Activated CD4-positive, alpha-beta T cell treated with anti-CD3 and anti-CD28 coated beads for 48 hours (primary cell): ENCODE measurements at regions not wholly inside any gene's neighbourhood (a gene's known extent, or its start where the extent isn't known, plus 50 kb on each side); places are given as distances from the start of the nearest gene placed in this dataset.

Source experiments
- DNase-seq: peaks from one replicate; pipeline ENCODE4 v3.0.0-alpha.2; 2020

DNA sequence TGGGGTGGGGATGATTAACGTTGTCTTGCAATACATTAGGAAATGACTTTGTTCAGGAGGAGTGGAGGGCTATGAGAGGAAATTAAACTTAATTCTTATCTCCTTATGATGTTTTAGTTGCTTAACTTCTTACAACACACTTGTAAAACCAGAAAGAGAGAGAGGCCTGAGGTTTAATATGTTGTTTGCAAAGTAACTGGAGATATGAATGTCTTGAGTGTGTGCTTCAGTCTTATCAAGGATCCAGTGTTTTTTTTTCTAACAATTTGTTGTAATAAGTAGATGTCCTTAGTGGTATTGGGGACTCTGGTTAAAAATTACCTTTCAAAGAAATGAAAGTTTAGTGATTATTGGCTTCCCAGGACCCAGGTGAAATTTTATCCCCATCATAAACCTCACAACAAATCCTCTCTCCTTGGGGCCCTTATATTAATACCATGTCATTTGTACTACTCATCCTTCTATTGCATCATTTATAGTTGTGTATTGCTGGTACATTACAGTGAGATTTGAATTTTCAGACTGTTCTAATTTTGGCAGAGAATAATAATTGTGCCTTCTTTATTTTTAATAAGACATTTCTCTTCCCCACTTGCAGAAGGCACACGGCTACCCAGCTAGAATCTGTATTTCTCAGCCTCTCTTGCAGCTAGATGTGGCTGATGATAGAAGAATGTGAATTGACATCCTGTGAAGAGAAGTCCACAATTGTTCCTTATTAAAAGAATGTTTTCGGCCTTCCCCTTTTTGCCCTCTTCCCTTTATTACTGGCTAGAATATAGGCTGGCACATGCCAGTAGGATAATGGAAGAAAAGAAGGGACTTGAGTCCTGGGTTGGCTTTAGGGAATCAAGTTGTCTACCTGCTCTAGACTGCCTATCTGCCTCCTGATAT is 91.9 kb upstream of the CXCR4 start:
- DNase-seq, result no peak

DNA sequence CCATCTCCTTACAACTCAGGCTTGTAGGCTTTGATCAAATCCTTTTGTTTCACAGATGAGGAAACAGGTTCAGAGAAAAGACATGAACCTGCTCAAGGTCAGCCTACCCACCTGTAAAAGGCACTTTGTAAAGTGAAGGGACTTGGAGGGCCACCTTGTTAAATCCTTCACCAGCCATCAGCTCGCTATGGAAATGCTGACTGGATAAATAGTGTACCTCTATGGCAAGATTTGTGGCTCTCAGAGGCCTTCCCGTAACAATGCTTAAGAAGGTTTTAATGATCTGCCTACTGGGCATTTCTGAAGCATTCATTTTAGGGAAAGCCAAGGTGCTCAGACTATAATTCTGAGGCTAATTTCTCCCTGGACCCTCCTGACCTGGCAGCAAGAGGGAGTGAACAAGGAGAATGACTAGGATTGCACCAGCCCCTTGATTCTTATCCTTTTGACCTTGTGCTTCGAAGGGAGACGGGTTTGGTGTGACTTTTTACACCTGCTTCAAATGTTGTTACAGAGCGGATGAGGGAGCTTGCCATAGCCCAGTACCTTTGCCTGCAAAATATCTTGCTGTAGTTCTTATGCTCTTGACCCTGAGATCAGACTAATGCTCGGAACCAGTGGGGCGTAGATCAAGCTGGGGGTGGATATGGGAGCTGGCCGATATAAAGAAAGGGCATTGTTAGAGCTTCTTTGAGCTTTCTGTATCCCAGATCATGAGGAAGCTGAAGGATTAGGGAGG is 90.9 kb upstream of the CXCR4 start:
- DNase-seq, result no peak

DNA sequence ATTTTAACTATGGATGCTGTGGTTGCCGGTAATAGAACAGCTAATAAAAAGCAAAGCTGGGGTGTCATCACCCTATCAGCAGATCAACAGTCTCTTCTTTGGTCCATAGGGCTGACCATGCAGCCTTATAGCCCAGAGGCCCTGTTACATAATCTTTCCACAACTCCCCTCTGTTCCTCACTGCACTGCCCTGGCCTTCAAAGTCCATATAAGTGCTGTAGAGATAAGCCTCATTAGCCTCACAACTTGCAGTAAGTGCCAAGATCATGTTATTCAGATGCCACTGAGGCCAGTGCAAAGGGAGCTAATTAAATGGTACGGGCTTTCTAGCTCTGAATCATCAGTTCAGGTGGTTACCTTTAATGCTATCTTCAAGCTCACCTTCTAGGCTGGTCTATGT is 89.7 kb upstream of the CXCR4 start:
- DNase-seq, result no peak

DNA sequence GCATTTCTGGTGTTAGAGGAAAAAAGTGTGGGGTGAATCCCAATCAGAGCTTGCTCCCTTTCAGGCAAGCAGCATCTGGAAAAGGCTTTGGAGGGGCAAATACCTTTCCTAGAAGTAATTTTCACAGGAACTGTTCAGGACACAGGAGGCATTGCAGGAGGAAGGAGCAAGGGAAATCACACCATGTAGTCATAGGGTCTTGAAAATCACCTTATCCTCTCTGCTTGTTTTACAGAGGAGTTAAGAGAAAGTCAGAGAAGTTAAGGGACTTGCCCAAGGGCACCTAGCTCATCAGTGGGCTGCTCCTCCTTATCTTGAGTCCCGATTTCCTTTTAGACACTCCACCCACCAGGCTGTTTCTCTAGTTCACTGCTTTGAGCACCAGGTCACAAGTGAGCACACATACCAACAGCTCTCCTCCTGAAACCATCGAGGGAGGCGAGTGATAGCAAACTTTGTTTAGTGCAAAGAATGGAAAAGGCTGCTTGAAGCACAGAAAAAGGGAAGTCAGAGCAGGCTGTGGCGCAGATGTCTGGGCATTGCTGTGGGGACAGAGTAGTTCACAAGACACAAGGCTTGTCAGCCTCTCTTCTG is 89.2 kb upstream of the CXCR4 start:
- peak; percentile 46 for DNase-seq

DNA sequence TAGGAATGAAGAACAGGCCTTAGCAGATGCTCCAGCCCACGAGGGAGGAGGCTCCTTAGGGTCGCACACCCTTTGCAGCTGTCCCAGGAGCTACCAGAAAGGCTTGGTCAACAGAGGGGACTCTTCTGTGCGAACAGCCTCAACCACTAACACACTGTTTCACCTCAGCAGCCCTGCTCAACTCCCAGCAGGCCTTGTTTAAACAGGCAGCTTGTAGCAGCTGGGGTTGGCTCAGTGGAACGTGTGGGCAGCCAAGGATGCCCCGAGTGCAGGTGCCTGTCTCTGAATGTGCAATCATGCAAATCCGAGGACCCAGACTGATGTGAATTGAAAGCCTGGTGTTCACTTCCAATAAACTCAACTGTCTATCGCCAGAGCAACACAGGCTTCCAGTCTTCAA is 88.7 kb upstream of the CXCR4 start:
- DNase-seq, result peak; percentile 73

DNA sequence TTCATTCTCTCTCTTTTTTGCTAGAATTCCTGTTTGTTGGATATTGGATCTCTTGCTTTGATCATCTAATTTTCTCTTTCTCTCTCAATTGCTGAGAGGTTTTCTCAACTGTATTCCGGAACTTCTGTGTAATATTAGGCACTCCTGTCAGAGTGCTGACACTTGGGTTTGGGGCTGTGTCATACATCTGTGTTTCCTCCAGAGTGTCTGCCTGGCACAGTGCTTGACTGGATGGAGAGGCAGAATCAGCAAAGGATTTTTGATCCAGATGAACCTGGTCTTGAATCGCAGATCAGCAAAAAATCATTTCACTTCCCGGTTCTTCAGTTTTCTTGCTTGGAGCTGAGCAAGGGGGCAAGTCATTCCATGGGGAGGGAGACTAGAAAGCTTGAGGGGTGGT is 87.7 kb upstream of the CXCR4 start:
- DNase-seq, result no peak

DNA sequence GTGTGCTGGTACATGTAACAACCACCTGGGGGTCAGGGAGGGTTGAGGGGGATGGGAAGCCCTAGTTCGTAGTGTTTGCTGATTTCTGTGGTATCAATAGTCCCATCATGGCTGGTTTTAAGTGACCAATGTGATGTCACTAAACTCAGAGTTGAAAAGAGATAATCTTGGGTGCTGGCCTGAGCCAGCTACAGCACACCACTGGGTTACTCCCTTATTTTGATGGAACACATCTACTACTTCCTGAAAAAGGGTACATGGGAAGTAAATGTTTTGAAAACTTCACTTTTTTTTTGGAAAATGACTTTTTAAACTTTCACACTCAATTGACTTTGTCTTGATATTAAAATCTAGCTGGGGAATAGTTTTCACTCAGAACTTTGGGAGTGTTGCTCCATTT is 87.0 kb upstream of the CXCR4 start:
- no peak for DNase-seq

DNA sequence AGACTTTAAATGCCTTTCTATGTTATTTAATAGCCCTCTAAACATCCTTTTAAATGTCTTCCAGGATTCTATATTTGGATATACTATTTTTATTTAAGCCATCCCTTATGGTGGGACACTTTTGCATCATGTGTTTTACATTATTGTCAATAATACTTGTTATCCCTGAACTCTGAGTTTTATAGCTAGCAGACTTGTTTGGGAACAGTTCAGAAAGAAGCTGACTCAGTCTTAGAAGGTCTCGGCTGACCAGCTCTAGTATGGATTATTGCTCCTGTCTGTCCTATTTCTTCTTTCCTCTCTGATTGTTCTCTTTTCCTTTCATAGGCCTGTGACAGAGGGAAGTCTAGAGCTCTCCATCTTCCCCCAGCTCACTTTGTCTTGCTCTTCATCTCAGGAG is 77.3 kb upstream of the CXCR4 start:
- DNase-seq, result no peak

DNA sequence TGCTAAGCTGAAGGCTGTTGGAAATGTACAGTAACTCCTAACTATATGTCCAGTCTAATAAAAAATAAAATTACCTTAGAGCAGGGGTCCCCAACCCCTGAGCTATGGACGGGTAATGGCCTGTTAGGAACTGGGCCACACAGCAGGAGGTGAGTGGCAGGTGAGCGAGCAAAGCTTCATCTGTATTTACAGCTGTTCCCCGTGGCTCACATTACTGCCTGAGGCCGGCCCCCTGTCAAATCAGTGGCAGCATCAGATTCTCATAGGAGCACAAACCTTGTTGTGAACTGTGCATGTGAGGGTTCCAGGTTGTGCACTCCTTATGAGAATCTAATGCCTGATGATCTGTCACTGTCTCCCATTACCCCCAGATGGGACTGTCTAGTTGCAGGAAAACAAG is 73.1 kb upstream of the CXCR4 start:
- no peak for DNase-seq

DNA sequence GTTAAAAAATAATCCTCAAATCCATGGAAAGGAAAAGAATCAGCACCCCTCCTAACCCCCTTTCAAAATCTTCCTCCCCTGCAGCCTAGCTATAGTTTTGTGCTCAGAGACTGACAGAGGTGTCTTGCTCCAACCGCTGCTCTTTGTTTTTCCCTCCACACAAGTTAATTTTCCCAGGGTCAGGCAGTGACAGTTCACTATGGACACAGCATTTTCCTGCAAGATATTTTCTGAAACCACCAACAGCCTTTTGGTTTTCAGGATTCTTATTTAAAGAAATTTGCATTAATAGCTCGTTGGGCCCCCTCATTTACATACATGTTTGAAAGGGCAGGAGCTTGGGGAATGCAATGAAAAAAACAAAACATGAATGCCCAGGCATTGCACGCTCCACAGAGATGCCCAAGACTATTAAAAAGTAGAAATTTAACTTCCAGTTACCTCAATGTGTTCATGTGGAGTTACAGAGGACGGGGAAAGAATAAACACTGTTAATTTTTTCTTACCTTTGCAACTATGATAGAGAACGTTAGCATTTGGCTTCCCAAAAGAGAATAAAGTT is 71.4 kb upstream of the CXCR4 start:
- DNase-seq, result no peak

DNA sequence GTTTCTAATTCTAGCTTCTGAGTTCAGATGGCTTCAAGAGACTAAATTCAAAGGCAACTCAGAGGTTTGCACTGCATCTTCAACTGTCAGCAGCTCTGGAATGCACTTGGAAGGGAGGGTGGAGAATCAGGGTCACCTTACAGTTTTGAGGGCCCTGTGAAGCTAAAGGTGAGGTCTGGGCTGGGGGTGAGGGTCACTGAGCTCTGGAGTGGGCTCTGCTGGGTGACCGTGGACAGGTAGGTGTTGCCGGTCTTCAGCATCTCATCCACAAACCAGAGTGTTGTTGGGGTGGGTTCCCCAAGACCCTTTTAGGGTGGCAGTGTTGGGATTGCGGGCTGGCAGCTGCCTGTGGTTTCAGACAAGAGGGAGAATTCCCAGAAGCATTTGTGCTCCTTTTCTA is 70.1 kb upstream of the CXCR4 start:
- no peak for DNase-seq

DNA sequence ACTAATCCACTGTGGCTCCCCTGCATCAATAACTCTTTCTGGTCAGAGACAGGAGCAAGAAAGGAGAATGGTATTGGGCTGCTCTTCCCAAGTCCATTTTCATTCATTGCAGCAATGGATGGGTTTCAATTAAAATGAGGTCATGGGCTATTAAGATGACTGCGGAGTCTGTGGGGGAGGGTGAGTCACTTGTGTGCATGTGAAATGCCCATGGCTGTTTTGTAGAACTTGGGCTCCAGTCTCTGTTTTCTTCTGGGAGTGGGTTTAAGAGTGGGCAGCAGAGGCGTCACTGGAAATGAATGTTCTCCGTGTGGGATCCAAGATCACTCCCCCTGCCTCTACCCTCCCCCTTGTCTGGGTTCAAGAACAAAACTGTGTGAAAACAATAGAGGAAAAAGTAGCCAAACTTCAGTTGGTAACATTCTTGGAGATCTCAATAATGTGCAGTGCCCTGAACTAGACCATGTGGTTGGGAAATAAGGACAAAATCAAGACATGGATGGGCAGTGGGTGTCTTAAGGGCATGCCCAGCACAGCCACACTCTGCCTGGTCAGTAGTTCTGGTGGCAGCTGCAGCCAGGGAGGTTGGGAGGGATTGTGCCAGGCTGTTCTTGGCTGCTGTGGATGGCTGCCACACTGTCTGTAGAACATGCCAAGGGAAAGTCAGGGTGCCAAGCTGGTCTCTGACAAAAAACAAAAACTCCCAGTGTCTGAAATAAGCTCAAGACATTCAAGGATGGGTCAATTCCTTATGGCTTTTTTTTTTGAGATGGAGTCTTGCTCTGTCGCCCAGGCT is 68.2 kb upstream of the CXCR4 start:
- DNase-seq, result peak; percentile 22

DNA sequence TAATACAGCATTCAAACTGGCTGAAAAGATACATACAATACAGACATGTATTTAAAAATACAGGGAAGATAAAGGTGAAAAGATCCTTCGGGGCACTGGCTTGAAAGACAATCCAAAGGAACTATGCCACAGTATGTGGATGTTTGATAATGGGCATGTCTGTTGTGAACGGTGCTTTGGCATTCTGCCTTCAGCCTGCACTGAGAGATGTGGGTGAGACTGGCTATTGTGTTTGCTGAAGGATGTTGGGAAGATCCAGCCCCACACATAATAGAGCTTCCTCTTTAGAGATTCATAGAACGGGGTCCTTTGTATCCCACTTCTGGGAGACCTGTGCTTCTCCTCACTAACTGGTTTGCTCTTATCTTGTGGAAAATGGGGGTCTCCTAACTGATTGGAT is 65.1 kb upstream of the CXCR4 start:
- no peak for DNase-seq

DNA sequence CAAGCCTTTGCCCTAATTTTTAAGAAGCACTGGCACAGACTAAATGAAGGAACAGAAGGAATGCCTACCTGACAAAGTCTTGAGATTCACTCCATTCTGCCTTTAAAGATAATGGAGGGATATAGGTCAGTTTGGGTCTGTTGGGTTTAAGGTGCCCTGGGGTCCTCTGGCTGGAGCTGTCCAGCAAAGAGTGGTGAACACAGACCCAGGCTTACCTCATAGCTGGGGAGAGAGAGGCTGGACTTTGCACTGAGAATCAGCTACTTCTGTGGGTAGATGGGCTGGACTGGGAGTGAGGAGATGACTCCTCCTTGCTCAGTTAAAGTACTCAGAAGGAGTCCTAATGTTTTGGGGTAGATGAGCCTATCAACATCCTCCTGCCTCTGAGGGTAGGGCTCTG is 64.4 kb upstream of the CXCR4 start:
- DNase-seq, result no peak

DNA sequence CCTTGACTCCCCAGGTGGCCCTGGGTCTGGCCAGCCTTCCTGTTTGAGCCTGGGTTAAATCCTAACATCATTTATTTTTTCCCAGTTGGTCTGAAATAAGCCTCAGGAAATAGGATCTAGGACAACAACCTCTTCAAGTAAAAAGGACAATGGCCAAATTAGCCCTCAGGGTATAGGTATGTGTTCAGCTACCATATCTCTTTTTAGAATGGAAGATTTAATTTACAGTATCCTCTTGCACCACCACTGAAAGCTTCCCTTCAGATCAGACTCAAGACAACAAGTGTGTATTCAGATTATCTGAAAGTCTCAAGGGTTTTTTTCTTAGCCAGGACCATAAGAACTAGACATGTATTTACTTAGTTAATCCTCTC is 61.6 kb upstream of the CXCR4 start:
- no peak for DNase-seq

DNA sequence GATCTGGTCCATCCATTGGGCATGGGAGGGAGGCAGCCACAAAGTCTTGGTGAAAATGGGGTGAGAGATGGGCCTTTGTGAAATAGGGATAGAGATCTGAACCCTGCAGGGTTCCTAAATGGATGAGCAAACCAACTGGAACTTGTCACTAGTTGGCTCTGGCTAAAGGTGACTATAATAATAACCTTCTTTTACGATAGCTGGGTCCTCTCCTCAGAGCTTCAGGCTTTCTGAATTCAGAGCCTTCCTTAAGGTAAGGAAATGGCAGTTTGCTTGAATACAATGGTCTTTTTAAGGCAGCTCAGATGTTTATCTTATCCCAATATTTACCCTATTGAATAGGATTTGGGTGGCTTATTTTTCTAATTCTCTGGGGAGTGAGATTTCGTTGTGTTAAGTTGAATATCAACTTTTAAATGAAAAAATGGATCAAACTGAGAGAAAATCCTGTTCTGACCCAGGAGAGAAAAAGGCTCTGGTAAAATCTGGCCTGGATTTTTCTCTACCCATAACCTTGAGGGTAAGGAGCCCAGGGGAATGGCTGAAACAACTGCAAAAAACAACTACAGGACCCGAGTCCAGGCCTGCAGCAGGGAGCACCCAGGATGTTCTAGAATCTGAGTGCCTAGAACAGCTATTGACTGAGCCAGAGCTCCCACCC is 61.1 kb upstream of the CXCR4 start:
- DNase-seq, result no peak

DNA sequence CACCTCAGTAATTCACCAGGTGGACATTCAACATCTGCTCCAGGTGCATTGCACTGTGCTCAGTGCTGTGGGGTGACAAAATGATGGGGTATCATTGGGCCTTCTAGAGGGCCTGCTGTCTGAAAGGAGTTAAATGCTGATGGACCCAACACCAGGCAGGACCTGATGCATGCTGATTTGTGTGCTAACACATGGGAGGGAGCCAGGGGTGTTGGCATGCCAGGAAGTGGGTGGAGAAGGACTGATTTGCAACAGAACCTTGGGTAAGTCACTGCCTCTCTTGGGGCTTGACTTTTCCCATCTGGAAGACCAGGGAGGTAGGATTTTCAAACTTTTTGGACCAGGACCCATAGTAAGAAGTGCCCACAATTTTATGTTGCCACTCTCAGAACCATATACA is 57.9 kb upstream of the CXCR4 start:
- no peak for DNase-seq

DNA sequence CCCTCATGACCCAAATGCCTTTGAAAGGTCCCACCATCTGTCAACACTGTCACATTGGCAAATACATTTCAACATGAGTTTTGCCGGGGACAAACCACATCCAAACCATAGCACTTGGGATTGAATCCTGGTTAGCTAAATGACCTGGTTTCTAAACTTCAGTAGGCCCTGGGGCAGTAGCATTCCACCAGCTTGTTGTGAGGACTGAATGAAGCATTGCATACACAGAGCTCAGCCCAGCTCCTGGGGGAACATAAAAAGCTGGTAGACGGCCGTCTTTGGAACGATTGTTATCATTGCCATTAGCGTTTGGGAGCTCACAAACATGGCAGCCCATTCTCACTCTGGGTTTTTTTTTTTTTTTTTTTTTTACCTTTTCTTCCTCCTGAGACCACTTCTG is 57.5 kb upstream of the CXCR4 start:
- no peak for DNase-seq

DNA sequence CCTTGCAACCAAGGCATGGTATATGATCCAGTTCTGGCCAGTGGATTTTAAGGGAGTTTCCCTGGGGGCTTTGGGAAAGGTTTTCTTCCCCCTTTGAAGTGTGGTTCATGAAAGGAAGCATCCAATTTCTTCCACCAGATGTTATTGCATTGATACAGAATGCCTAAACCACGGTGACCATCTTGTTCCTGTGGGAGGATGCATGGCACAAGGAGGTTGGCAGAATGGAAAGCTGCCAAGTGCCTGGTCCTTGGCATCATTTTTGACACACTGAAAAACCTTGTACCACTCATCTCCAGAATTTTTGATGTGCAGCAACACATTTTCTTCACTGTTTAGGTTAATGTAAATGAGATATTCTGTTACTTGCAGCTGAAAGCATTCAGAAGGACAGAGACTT is 55.2 kb upstream of the CXCR4 start:
- DNase-seq, result no peak

DNA sequence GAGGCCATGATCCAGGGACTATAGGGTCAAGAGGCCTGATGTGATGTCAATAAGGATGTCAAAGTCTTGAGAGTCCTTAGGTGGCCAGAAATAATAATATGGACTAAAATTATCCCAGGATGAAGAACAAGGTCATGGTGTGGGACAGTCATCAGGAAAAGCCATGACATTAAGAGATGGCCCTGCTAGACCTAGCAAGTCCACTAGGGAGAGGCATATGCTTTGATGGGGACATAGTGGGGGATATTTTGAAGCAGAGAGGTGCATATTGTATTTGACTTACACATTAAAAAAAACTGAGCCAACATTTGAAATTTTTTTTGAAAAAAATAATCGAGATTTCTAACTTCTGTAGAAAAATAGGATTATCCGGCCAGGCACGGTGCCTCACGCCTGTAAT is 53.3 kb upstream of the CXCR4 start:
- no peak for DNase-seq

DNA sequence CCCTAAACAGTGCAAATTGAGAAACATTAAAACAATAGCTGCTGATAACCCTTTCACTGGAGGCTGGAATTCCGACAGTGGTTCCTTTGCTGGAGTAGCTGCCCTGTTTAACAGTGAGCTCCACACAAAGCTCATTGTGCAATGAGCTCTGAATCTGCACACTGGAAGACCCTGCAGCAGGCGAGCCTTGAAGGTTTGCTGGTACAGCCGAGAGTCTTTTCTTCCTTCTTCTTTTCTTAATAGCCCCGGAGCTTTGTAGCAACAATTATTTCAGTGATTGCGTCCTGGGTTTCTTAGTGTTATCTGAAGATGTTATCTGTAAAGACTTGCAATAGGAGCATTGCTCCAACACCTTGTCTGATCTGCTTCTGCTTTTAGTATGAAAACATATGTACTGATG is 50.8 kb upstream of the CXCR4 start:
- DNase-seq, result no peak

DNA sequence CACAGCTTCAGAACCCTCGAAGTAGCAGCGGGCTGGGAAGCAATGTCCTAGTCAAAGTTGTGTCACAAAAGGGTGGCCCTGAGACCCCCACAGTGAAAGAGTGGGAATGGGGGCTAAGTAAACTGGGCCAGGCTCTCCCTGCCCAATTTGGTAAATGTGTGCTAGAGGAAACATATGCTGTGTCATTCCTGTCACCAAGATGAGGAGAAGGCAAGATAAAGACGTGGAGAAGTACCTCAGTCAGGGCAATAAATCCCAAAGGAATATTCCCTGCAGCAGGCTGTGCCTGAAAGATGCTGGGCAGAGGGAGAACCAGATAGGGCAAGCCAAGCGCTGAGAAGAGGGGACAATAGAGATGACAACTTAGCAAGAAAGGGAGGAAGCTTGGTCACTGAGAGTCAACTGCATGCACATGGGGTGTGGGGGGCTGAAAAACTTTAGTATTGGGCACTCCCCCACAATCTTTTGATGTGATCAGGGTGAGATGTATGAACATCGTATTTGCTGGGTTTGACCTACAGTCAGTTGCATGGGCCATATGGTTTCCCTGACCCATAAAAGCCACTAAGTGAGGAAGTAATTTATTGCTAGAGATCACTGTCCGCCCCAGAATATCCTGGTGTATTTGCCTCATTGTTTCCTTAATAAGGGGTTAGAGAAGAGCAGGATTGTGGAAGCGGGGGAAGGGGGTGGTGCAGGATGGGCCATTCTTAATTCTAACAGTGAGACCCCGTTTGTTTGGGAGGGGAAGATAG is 49.9 kb upstream of the CXCR4 start:
- DNase-seq, result no peak
